HG03342 (cell line): ENCODE measurements at regions not wholly inside any gene's neighbourhood (a gene's known extent, or its start where the extent isn't known, plus 50 kb on each side); places are given as distances from the start of the nearest gene placed in this dataset.
"Not testable (repeated sequence)": the region's sequence is repeated elsewhere in the genome, so short reads cannot be mapped to it uniquely, and the experiment has no call there.

ENCODE experiments used
- ATAC-seq: cut with Tn5 transposase; IDR thresholded peaks from one replicate; pipeline ENCODE4 v1.9.1; 2021; ENCODE audit warnings: mild to moderate bottlenecking, moderate library complexity; ENCODE audit not compliant: unreplicated experiment

GRCh38 chr16:85515319-85515745, 97.8 kb upstream of the GSE1 start:
- ATAC-seq, result no peak

DNA sequence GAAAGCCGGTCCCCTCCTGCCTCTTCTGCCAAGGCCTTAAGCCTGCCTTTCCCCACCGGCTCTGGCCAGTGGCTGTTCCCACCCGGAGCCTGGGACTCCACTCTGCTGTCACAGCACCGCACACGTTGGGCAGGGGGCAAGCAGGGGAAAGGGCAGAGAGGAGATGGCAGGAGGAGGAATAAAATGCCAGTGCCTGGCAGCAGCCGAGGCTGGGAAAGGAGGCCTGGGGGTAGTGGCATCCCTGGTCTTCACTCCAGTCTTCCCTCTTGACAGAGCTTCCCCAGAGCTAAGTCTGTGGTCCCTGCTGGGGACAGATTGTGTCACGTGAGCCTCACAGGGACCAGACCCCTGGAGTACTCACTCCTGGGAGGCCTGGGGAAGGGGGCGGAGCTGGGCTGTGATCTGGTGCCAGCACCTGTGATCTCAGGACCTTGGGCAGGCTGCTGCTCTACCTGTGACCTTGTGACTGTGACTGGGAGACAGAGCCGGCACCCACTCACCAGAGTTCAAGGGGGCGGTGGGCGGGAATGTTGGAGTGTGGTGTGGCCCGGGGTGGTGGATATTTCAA, 97.2 kb upstream of the GSE1 start:
- ATAC-seq, result no peak

- no peak for ATAC-seq
Observed at GRCh38 chr16:85517154-85517553, 96.0 kb upstream of the GSE1 start.

DNA sequence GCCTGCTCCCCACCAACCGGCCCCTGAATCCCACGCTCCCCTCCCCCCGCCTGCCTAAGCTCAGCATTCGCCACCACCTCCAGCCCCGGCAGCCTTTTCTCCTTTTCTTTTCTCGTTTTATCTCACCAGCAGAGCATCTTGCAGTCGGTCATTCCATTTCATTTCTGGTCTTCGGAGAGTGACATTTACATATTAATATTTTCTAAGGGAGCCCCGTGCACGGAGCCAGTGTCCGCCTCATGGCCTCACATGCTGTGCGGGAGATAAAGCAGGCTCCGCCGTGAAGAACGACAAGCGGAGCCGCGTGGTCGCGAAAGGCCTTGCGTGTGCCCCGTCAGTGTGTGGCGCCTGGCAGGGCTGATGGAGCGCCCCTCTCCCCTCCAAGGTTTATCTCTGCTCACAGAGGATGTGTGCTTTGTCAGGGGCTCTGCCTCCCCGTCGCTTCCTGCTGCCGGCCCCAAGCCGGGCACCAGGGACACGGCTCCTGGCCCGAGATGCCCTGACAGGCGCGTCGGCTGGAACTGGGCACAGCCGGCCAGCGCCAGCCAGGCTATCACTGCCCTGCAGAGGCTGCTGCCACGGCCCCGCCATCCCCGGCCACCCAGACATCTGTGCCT, 95.5 kb upstream of the GSE1 start:
- no peak for ATAC-seq

DNA sequence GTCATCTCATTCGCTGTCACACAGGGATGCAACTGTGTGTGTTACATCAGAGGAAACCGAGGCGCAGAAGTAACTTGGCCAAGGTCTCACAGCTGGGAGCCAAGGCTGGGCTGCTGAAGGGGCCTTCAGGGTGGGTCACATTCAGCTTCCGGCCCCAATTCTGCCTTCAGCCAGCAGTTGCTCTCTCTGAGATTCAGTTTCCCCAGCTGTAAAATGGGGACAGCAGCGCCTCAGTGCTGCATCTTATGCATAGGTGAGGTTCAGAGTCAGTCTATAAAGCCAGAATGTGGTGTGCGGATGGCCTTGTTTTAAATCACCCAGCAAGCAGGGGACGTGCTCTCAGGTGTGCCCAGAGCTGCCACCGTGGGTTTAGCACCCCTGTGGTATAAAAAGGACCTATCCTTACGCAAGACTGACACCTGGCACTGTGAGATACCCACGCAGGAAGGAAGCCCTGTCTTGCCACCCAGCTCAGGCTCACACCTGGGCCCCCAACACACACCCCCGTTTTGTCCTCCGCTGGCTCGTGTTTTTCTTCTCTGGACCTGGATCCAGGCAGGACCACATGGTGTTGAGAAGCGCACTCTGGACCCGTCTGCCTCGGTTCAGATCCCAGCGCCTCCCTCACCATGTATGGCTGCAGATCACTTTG, 94.6 kb upstream of the GSE1 start:
- ATAC-seq, result no peak

GRCh38 chr16:85519050-85519440, 94.1 kb upstream of the GSE1 start:
- not testable (repeated sequence) for ATAC-seq

GRCh38 chr16:85519540-85520231, 93.4 kb upstream of the GSE1 start:
- ATAC-seq, result no peak

- ATAC-seq, result no peak
Observed at GRCh38 chr16:85520853-85521521, 92.1 kb upstream of the GSE1 start.

DNA sequence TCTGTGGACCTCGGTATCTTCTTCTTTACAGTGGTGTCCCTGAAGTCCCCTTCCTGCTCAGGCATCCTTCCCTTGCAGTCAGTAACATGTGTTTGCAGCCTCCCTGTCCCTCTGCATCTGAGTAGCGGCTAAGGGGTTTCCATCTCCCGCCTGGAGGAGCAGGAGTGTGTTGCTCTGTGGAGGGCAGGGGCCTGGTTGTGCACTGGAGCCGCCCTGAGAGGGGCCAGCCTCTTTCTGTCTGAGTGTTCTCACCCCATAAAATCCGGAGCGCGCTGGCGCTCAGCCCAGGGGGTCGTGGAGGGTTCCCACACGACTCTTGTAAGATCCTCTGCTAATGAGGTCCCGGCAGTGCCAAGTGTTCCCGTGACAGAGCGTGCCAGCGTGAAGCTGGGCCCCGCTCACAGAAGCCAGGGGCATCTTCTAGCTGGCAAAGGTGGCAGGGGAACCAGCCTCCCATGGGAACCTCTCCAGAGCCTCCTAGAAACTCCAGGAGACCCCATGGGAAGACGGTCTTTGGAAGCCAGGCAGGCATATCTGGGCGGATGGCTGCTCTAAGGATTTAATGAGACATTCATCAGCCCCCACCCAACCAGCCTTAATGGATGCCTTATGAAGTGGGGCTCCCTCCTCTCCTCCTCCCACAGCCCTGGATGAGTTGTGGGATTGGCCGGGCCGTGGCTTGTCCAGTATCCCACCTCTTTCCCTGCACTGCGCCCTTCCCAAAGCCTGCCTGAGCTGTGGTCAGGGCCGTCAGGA, 91.4 kb upstream of the GSE1 start:
- ATAC-seq, result no peak

GRCh38 chr16:85522308-85522841, 90.7 kb upstream of the GSE1 start:
- ATAC-seq, result no peak

DNA sequence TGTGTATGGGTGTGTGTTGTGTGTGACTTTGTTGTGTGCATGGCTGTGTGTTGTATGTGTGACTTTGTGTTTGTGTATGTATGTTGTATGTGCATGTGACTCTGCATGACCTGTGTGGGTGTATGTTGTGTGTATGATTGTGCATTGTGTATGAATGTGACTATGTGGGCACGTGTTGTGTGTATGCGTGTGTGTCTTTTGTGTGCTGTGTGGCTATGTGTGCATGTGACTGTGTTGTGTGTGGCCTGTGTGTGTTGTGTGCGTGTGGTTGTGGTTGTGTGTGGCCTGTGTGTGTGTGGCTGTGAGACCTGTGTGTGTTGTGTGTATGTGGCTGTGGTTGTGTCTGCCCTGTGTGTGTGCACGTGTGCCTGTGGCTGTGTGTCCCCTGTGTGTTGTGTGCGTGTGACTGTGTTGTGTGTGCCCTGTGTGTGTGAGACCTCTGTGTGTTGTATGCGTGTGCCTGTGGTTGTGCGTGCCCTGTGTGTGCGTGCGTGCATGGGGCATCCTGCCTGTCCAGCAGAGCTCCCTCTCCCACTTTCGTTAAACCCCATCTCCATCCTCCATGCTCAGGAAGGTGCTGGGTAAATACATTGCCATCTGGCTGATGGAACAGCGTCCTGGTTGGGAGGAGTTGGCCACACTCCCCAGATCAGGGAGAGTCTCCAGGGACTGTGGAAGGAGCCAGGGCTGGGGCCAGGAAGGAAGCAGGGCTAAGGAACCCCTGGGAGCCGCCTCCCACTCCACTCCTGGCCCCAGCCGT, 90.1 kb upstream of the GSE1 start:
- no peak for ATAC-seq

- no peak for ATAC-seq
Observed at GRCh38 chr16:85523602-85524364, 89.3 kb upstream of the GSE1 start.

DNA sequence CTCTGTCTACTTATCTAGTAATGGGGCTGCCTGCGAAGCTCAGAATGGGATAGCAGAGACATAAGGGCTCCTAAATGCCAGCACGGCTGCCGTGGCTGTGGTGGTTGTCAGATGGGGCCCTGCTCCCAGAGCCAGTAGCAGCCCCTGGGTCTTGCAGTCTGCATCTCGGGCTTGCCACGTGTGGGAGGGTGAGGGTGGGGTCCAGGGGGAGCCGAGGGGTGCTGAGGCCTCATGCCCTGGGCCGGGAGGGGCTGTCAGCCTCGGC, 88.8 kb upstream of the GSE1 start:
- ATAC-seq, result no peak

GRCh38 chr16:85524630-85525419, 88.3 kb upstream of the GSE1 start:
- no peak for ATAC-seq

- no peak for ATAC-seq
Observed at GRCh38 chr16:85525420-85526184, 87.5 kb upstream of the GSE1 start.

- no peak for ATAC-seq
Observed at GRCh38 chr16:85526185-85526974, 86.7 kb upstream of the GSE1 start.
